Panc1 (cell line): ENCODE measurements at regions not wholly inside any gene's neighbourhood (a gene's known extent, or its start where the extent isn't known, plus 50 kb on each side); places are given as distances from the start of the nearest gene placed in this dataset.

Source experiments
- CTCF ChIP-seq: fragments of 450-650 bp; IDR thresholded peaks from 2 replicates; pipeline ENCODE4 v1.5.1; 2017; ENCODE audit warnings: mild to moderate bottlenecking
- POLR2AphosphoS5 ChIP-seq: IDR thresholded peaks from 2 replicates; pipeline ENCODE4 v1.6.1; 2012; ENCODE audit warnings: mild to moderate bottlenecking, low read depth, low read length, moderate library complexity
- TCF7L2 ChIP-seq: IDR thresholded peaks from 2 replicates; pipeline ENCODE4 v1.6.1; 2011; ENCODE audit warnings: mild to moderate bottlenecking, low read depth, low read length, inconsistent platforms
- TF ChIP-seq, protein P1 (sequence below), 2 experiments: IDR thresholded peaks; 2 replicates each; pipeline ENCODE4 v1.6.1; 2011 to 2012; ENCODE audit warnings: low read depth in 2 of 2, control low read depth in 1 of 2, low read length in 1 of 2, mild to moderate bottlenecking in 1 of 2, moderate library complexity in 1 of 2; ENCODE audit not compliant: insufficient read depth in 1 of 2

GRCh38 chr11:127270851-127271250 is 270.3 kb upstream of the KIRREL3 start:
- no peak for TF ChIP-seq CTCF
- TF ChIP-seq TCF7L2: no peak
- TF ChIP-seq POLR2AphosphoS5: no peak
- TF ChIP-seq, protein P1, sequence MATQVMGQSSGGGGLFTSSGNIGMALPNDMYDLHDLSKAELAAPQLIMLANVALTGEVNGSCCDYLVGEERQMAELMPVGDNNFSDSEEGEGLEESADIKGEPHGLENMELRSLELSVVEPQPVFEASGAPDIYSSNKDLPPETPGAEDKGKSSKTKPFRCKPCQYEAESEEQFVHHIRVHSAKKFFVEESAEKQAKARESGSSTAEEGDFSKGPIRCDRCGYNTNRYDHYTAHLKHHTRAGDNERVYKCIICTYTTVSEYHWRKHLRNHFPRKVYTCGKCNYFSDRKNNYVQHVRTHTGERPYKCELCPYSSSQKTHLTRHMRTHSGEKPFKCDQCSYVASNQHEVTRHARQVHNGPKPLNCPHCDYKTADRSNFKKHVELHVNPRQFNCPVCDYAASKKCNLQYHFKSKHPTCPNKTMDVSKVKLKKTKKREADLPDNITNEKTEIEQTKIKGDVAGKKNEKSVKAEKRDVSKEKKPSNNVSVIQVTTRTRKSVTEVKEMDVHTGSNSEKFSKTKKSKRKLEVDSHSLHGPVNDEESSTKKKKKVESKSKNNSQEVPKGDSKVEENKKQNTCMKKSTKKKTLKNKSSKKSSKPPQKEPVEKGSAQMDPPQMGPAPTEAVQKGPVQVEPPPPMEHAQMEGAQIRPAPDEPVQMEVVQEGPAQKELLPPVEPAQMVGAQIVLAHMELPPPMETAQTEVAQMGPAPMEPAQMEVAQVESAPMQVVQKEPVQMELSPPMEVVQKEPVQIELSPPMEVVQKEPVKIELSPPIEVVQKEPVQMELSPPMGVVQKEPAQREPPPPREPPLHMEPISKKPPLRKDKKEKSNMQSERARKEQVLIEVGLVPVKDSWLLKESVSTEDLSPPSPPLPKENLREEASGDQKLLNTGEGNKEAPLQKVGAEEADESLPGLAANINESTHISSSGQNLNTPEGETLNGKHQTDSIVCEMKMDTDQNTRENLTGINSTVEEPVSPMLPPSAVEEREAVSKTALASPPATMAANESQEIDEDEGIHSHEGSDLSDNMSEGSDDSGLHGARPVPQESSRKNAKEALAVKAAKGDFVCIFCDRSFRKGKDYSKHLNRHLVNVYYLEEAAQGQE (IDR thresholded peaks at IDR 0.05; ENCODE audit: insufficient read depth in 1 of 2, low read depth in 2 of 2, low read length in 1 of 2): no peak
